Motor neuron (in vitro differentiated cells): ENCODE measurements at regions not wholly inside any gene's neighbourhood (a gene's known extent, or its start where the extent isn't known, plus 50 kb on each side); places are given as distances from the start of the nearest gene placed in this dataset.

ENCODE experiments used
- ATAC-seq, 8 experiments: fragments of 200-7000 bp; cut with Tn5 transposase; replicated peaks in 6 of 8; 2 replicates each; pipeline ENCODE4 v1.8.0; 2021; ENCODE audit warnings: mild to moderate bottlenecking in 8 of 8, moderate library complexity in 8 of 8
- H3K27ac ChIP-seq, 2 donors: fragments of 250-450 bp; sonication (Bioruptor Pico); 2 replicates each; pipeline ENCODE4 v1.9.0; 2021; ENCODE audit warnings: antibody characterized with exemption in 2 of 2, mild to moderate bottlenecking in 2 of 2, moderate library complexity in 1 of 2
- H3K4me1 ChIP-seq, 2 donors: fragments of 250-450 bp; sonication (Bioruptor Pico); replicated peaks in 1 of 2; 2 replicates each; pipeline ENCODE4 v1.6.1; 2021; ENCODE audit warnings: antibody characterized with exemption in 2 of 2, mild to moderate bottlenecking in 2 of 2, moderate library complexity in 1 of 2
- H3K4me3 ChIP-seq, 5 donors: fragments of 250-450 bp; sonication (Bioruptor Pico); 2 replicates each; pipeline ENCODE4 v1.9.0; 2021; ENCODE audit warnings: antibody characterized with exemption in 5 of 5, mild to moderate bottlenecking in 5 of 5, moderate library complexity in 4 of 5
- WGBS, 10 experiments: fragments of 450-650 bp; shearing (Covaris generic); methylation state at CpG; one replicate each; pipeline ENCODE4 v1.0.0; 2022; 5-methylcytosine and 5-hydroxymethylcytosine counted together
- in situ Hi-C, 9 experiments: fragments of 400-800 bp; cut with MboI; loops; one replicate each; pipeline ENCODE4 v1.15.0; 2021; ENCODE audit warnings: low sequenced_read_pairs in 9 of 9, low pct_unique_long_range_greater_than_20kb in 2 of 9; ENCODE audit not compliant: unreplicated experiment in 9 of 9

- no peak overlapping the region for H3K27ac ChIP-seq
- H3K4me3 ChIP-seq, result no peak overlapping the region
- ATAC-seq, result no peak
- H3K4me1 ChIP-seq, result no peaks in the 10 kb centered on the region
- 73 to 100% (median 90%) methylated on average over 2 of the region's 2 CpGs; no CpG with 5 or more reads in 4 of the 10 experiments for WGBS, 10 experiments
- in situ Hi-C loops, result no loop called here
These were observed 137.0 kb downstream of the DLEU7 start for GRCh38 chr13:50706505-50706904.

- Histone ChIP-seq H3K4me1 (no peaks in the 10 kb centered on the region), H3K27ac (no peak overlapping the region), H3K4me3 (no peak overlapping the region)
- 60 to 100% (median 80%) methylated on average over 1 of the region's 1 CpG; no CpG with 5 or more reads in 5 of the 10 experiments for WGBS, 10 experiments
- no peak for ATAC-seq
- in situ Hi-C loops, result no loop called here
These were observed 135.9 kb downstream of the DLEU7 start for GRCh38 chr13:50707628-50708027.

- no peak overlapping the region for H3K27ac ChIP-seq
- H3K4me1 ChIP-seq, result no peaks in the 10 kb centered on the region
- ATAC-seq, result peak in 1 of 8 experiments; percentile 25
- no peak overlapping the region for H3K4me3 ChIP-seq
- 100% methylated on average over 1 to 2 of the region's 3 CpGs; no CpG with 5 or more reads in 6 of the 10 experiments for WGBS, 10 experiments
- in situ Hi-C loops, result no loop called here
These were observed 135.0 kb downstream of the DLEU7 start for GRCh38 chr13:50708461-50708860.

GRCh38 chr13:50709058-50709457, 134.4 kb downstream of the DLEU7 start:
- WGBS, 10 experiments, result 80 to 100% (median 100%) methylated on average over 1 to 2 of the region's 2 CpGs; no CpG with 5 or more reads in 4 of the 10 experiments
- H3K4me1 ChIP-seq, result no peaks in the 10 kb centered on the region
- in situ Hi-C loops, result no loop called here
- no peak overlapping the region for H3K4me3 ChIP-seq
- ATAC-seq, result no peak
- H3K27ac ChIP-seq, result no peak overlapping the region

GRCh38 chr13:50711131-50711815, 132.2 kb downstream of the DLEU7 start:
- H3K4me3 ChIP-seq, result no peak overlapping the region
- WGBS, 10 experiments, result 48 to 100% (median 91%) methylated on average over 1 to 6 of the region's 6 CpGs
- no peaks in the 10 kb centered on the region for H3K4me1 ChIP-seq
- ATAC-seq, result no peak
- H3K27ac ChIP-seq, result no peak overlapping the region
- in situ Hi-C loops, result no loop called here

- 43 to 100% (median 69%) methylated on average over 1 to 3 of the region's 3 CpGs for WGBS, 10 experiments
- Histone ChIP-seq H3K27ac (no peak overlapping the region), H3K4me1 (no peaks in the 10 kb centered on the region), H3K4me3 (no peak overlapping the region)
- in situ Hi-C loops, result no loop called here
- peak in 1 of 8 experiments; percentile 25 for ATAC-seq
These were observed 131.5 kb downstream of the DLEU7 start for GRCh38 chr13:50711996-50712395.

- 0 to 100% (median 82%) methylated on average over 1 to 3 of the region's 3 CpGs; no CpG with 5 or more reads in 1 of the 10 experiments for WGBS, 10 experiments
These were observed 131.0 kb downstream of the DLEU7 start for GRCh38 chr13:50712456-50712855.

GRCh38 chr13:50712881-50713280, 130.6 kb downstream of the DLEU7 start:
- Histone ChIP-seq H3K4me3 (no peak overlapping the region), H3K27ac (no peak overlapping the region), H3K4me1 (no peaks in the 10 kb centered on the region)
- in situ Hi-C loops, result no loop called here
- 8 to 100% (median 83%) methylated on average over 1 to 7 of the region's 7 CpGs; no CpG with 5 or more reads in 1 of the 10 experiments for WGBS, 10 experiments
- ATAC-seq, result no peak

More at GRCh38 chr13:50712456-50712855, 131.0 kb downstream of the DLEU7 start:
- H3K4me1 ChIP-seq, result no peaks in the 10 kb centered on the region
- H3K27ac ChIP-seq, result no peak overlapping the region
- in situ Hi-C loops, result no loop called here
- ATAC-seq, result no peak
- H3K4me3 ChIP-seq, result no peak overlapping the region

- 0 to 97% (median 89%) methylated on average over 1 to 11 of the region's 12 CpGs; no CpG with 5 or more reads in 2 of the 10 experiments for WGBS, 10 experiments
These were observed 129.8 kb downstream of the DLEU7 start for GRCh38 chr13:50713523-50714248.

GRCh38 chr13:50714891-50715290, 128.6 kb downstream of the DLEU7 start:
- 80 to 100% (median 96%) methylated on average over 2 to 8 of the region's 12 CpGs; no CpG with 5 or more reads in 3 of the 10 experiments for WGBS, 10 experiments
- Histone ChIP-seq H3K27ac (no peak overlapping the region), H3K4me1 (no peaks in the 10 kb centered on the region), H3K4me3 (no peak overlapping the region)
- ATAC-seq, result no peak
- in situ Hi-C loops, result no loop called here

More at GRCh38 chr13:50713523-50714248, 129.8 kb downstream of the DLEU7 start:
- in situ Hi-C loops, result no loop called here
- no peak overlapping the region for H3K4me3 ChIP-seq
- no peaks in the 10 kb centered on the region for H3K4me1 ChIP-seq
- no peak overlapping the region for H3K27ac ChIP-seq
- ATAC-seq, result no peak

GRCh38 chr13:50715402-50716146, 127.9 kb downstream of the DLEU7 start:
- Histone ChIP-seq H3K4me3 (no peak overlapping the region), H3K27ac (no peak overlapping the region), H3K4me1 (no peaks in the 10 kb centered on the region)
- no peak for ATAC-seq
- in situ Hi-C loops, result no loop called here
- 88 to 100% (median 98%) methylated on average over 1 to 8 of the region's 14 CpGs; no CpG with 5 or more reads in 4 of the 10 experiments for WGBS, 10 experiments

GRCh38 chr13:50720861-50721671, 122.4 kb downstream of the DLEU7 start:
- peak in 3 of 8 experiments; percentile 90 to 91 (median 90) for ATAC-seq
- Histone ChIP-seq H3K4me3 (no peak overlapping the region), H3K4me1 (no peaks in the 10 kb centered on the region), H3K27ac (no peak overlapping the region)
- WGBS, 10 experiments, result 29 to 96% (median 78%) methylated on average over 1 to 8 of the region's 8 CpGs; no CpG with 5 or more reads in 2 of the 10 experiments
- in situ Hi-C loops, result no loop called here
